ENCODE measurements at regions not wholly inside any gene's neighbourhood (a gene's known extent, or its start where the extent isn't known, plus 50 kb on each side); places are given as distances from the start of the nearest gene placed in this dataset.

GRCh38 chr1:84759756-84760155, 69.5 kb upstream of the SSX2IP start:
- DNase-seq (ENCODE audit: low read depth), result no peak

- no peak for DNase-seq (ENCODE audit: low read depth)
Measured at GRCh38 chr1:84758968-84759491, 68.8 kb upstream of the SSX2IP start.

DNA sequence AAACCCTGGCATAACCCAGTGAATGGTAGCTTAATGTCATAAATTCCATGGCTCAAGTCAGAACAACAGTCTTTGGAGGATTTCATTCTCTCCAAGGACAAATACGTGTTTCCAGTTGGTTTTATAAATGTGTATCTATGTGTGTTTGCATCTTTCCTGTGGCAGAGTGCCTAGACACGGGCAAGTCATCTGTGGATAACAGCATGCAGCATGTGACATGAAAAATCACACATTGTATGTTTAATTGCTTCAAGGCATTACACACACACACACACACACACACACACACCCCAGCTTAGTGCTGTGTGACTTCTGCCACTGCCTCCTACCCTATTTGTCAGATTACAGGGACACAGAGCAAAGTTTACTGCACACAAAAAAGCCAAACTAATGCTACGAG, 68.2 kb upstream of the SSX2IP start:
- no peak for DNase-seq (ENCODE audit: low read depth)

- DNase-seq (ENCODE audit: low read depth), result no peak
Measured at GRCh38 chr1:84757301-84757700, 67.0 kb upstream of the SSX2IP start.

GRCh38 chr1:84756455-84757082, 66.3 kb upstream of the SSX2IP start:
- no peak for DNase-seq (ENCODE audit: low read depth)

- DNase-seq (ENCODE audit: low read depth), result no peak
Measured at GRCh38 chr1:84756001-84756400, 65.7 kb upstream of the SSX2IP start.

DNA sequence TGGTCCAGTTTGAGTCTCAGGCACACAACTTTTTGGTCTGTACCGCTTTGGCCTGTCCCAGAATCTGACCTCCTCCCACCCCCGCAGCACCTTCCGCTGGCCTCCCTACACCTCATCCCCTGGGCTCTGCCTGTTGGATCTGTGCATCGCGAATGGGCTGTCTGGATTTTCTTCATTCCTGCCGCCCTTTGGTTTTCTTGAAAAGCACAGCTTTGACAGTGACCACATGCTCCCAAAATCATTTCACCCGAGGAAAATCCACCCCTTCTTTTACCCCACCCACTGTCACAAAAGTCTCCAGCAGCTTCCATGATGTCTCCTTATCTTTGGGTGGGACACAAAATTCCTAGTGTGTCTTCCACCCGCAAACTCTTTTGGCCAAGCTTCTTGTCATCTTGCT, 65.0 kb upstream of the SSX2IP start:
- DNase-seq (ENCODE audit: low read depth), result no peak

- no peak for DNase-seq (ENCODE audit: low read depth)
Measured at GRCh38 chr1:84754386-84754703, 64.1 kb upstream of the SSX2IP start.

DNA sequence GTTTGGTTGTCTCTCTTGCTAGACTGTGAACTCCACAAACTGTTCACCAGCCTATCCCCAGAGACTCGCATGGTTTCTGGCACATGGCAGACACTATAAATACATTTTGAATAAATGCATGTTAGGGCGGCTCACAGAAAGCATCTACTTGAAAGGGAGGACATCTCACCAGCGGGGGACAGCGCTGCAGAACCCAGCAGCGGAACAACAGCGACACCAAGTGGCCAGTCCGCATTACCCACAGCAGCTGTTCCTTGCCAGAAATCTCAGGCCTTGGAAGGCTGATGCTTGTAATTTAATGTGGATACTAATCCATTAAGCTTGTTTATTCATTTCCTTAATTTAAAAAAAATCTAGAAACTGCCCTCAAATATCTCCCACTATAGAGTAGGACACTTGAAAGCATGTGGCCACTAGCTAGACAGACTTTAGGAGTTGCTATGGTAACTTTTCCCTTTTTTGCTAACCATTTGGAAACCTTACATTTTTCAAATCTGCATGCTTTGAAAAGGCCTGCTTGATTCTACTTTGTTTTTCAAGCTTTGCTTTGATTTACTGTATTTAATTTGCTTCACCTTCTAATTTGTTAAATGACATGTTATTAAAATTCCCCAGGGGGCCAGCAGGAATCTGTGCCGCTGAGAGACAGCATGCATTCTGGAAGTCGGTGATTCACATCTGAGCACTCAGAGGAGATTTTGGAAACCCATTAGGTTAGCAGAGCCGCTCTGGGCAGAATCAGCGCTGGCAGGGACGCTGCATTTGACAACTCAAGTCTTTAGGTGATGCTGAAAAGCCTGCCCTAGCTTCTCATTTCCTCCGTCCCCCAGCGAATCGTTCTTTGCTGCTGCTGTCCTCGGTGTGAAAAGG, 63.5 kb upstream of the SSX2IP start:
- DNase-seq (ENCODE audit: low read depth), result peak; percentile 57

GRCh38 chr1:84750110-84750730, 60.0 kb upstream of the SSX2IP start:
- DNase-seq (ENCODE audit: low read depth), result no peak

DNA sequence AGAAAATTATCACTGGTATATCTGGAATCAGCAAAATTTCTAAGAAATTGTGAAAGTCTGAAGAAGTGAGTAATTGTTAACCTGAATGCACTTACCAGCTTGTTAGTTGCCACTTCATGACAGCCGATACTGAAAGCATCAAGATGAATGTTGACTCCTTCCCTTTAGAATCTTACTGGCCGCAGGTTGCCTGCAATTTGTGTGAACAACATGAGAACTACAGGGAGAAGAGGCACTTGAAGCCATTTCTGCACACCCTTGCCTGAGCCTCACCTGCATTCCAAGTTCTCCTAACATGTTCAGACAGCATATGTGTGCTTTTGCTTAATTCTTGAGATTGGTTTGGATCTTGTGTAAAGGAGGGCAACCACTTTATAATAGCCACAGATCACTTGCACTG, 59.2 kb upstream of the SSX2IP start:
- DNase-seq (ENCODE audit: low read depth), result no peak

DNA sequence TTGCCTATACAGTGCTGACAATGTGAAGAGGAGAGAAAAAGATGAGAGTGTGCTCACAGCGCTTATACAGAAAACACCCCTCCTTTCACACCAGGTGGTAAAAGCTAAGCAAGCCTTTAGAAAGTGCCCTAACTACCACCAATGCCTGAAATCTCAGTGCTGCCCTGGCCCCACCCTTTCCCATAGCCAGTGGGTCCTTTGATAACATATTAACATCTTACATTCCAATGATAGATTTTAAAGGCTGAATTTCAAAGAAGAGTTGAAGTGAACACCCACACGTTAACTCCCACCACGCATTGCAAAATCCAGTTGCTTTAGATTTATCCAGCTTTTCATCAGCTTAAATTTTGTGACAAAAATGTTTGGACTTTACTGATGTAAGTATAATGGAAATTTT, 58.1 kb upstream of the SSX2IP start:
- no peak for DNase-seq (ENCODE audit: low read depth)

GRCh38 chr1:84745857-84746256, 55.6 kb upstream of the SSX2IP start:
- no peak for DNase-seq (ENCODE audit: low read depth)

DNA sequence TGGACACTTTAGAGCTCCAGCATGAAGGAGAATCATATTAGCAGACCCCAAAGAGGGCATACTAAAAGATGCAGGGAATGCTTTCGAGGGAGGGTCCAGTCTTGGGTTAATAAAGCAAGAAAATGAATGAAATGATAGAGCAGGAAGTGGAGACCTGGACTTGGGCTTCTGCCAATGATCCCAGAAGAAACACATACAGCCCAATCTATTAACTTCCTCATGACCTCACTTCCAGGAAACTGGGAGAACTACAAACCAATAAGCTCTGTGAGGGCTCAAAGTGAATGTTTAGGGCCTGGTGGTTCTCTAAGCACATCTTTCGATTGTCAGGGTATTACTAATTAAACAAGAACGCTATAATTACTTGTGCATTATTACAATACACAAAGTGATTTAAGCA, 53.6 kb upstream of the SSX2IP start:
- no peak for DNase-seq (ENCODE audit: low read depth)

DNA sequence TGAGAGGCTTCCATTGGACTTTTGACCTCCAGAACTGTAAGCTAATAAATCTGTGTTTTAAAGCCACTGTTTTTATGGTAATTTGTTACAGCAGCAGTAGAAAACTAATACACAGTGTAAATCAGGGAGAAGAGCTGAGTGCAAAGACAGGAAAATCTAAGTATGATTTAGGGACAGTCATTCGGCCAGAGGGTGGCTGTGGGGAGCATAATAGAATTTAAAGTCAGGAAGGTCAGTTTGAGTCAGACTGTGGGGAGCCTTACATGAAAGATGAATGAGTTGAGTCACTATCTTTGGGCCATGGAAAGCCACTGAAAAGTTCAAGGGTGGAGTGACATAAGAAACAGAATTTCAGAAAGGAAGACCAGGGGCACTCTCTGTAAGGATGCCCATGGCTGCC, 52.4 kb upstream of the SSX2IP start:
- no peak for DNase-seq (ENCODE audit: low read depth)

DNA sequence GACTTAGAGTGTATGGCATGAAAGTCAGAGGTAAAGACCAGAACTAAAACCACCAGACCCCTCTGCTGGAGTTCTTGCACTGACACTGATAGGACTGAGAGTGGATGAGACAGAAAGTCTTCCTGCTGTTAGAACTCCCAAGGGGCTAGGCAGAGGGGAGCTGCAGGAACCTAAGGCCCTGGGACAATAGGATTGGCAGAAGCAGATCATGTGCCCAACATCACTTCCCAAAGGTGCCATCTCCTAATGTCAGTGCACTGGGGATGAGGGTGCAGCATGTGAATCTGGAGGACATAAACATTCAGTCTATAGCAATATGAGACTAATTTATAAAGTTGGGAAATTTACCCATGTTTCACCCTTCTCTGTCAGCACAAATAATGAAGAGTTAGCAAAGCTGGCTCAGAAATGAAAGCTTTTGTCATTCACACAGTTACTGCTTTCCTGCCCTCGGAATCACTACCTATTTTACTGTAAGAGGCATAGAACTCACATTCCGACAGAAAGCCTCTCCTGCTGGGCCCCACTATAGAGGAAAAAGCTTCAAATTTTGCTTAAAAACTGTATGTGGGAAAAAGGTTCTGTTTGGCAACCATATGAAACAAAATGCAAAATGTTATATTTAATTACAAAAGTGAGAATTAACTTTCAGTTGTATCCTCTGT, 49.9 kb upstream of the SSX2IP start:
- DNase-seq (ENCODE audit: low read depth), result no peak

All from stimulated activated CD8-positive, alpha-beta memory T cell treated with anti-CD3 and anti-CD28 coated beads, Interleukin-15, amount 100 ng/mL, for 1 hour (primary cell).